ENCODE measurements at regions not wholly inside any gene's neighbourhood (a gene's known extent, or its start where the extent isn't known, plus 50 kb on each side); places are given as distances from the start of the nearest gene placed in this dataset.

DNA sequence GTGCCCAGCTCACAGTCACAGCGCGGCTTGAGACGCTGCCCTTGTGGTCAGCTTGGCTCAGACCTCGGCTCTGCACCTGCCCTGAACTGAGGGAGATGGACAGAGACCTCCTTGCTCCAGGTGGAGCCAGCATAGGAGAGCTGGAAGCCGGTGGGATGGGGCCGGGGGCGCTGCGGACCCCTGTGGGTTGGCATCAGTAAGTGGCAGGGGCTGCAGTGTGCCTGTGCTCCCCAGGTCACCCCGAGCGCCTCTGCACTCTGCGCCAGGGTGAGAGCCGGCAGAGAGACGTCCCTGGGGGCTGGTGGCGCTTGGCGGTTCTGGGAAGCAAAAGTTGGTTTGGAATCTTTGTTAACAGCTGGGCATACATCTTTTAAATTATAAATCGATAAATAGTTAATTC lies 105.6 kb upstream of the TTC34 start:
- DNase-seq (ENCODE audit: low spot score in 2 of 2) = no peak
- H3K36me3 ChIP-seq = no peaks in the 10 kb centered on the region
- H3K4me1 ChIP-seq = no peaks in the 10 kb centered on the region
- H3K4me3 ChIP-seq = no peak overlapping the region
- intact Hi-C loops (cut with DNase I; ENCODE audit: low total_unique reads) = no loop called here
- TF ChIP-seq, protein P1, sequence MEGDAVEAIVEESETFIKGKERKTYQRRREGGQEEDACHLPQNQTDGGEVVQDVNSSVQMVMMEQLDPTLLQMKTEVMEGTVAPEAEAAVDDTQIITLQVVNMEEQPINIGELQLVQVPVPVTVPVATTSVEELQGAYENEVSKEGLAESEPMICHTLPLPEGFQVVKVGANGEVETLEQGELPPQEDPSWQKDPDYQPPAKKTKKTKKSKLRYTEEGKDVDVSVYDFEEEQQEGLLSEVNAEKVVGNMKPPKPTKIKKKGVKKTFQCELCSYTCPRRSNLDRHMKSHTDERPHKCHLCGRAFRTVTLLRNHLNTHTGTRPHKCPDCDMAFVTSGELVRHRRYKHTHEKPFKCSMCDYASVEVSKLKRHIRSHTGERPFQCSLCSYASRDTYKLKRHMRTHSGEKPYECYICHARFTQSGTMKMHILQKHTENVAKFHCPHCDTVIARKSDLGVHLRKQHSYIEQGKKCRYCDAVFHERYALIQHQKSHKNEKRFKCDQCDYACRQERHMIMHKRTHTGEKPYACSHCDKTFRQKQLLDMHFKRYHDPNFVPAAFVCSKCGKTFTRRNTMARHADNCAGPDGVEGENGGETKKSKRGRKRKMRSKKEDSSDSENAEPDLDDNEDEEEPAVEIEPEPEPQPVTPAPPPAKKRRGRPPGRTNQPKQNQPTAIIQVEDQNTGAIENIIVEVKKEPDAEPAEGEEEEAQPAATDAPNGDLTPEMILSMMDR (IDR thresholded peaks at IDR 0.05) = no peak
- no peak for TF ChIP-seq POLR2AphosphoS5 (IDR thresholded peaks at IDR 0.05)
- no peak for TF ChIP-seq POLR2A (IDR thresholded peaks at IDR 0.05)
- peaks cover 0 to 86% of the 10 kb centered on the region in 2 donors for H3K27me3 ChIP-seq
- no peaks in the 10 kb centered on the region for H3K9me3 ChIP-seq
- H3K27ac ChIP-seq = no peak overlapping the region

DNA sequence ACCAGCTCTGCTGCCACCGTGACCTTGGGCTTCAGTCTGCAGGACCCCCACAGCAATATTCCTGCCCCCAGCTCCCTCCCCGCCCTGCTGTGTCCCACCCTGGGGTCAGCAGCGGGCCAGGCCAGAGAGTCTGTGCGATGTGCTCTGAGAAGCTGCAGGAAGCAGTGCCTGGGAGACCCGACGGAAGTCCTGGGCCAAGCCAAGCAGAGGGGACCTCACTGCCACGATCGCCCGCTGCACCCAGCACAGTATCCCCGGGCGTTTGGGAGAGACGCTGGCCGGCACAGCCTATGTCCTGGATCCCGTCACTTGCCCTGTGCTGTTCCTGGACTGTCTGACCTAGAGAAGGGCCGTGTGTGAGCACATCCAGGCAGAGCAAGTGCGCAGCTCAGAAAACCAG lies 106.6 kb upstream of the TTC34 start:
- Histone ChIP-seq H3K27ac (no peak overlapping the region), H3K4me3 (no peak overlapping the region), H3K4me1 (no peaks in the 10 kb centered on the region), H3K36me3 (no peaks in the 10 kb centered on the region), H3K9me3 (no peaks in the 10 kb centered on the region), H3K27me3 (peaks cover 0 to 92% of the 10 kb centered on the region in 2 donors)
- no peak for DNase-seq (ENCODE audit: low spot score in 2 of 2)
- intact Hi-C loops (cut with DNase I; ENCODE audit: low total_unique reads) = no loop called here
- TF ChIP-seq, protein P1 (IDR thresholded peaks at IDR 0.05) = no peak
- TF ChIP-seq POLR2A (IDR thresholded peaks at IDR 0.05) (no peak), POLR2AphosphoS5 (IDR thresholded peaks at IDR 0.05) (no peak)

DNA sequence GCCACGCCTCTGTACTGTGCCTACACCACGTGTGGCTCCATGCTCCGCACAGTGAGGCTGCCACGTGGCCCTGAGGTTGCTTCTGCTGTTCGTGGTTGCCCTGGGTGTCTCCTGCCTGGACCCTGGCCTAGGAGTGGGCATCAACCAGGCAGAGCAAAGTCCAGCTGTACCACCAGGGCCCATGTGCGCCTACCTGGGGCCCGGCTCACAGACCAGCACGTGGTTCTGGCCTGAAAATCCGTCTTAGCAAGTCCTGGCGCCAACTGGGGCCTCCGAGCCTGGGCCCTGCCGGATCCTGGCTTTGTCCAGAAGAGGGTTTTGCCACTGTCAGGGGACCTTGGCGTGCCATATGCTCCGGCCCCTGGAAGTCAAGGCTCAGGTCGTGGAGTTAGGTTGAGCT lies 107.1 kb upstream of the TTC34 start:
- H3K27me3 ChIP-seq = peaks cover 0 to 92% of the 10 kb centered on the region in 2 donors

DNA sequence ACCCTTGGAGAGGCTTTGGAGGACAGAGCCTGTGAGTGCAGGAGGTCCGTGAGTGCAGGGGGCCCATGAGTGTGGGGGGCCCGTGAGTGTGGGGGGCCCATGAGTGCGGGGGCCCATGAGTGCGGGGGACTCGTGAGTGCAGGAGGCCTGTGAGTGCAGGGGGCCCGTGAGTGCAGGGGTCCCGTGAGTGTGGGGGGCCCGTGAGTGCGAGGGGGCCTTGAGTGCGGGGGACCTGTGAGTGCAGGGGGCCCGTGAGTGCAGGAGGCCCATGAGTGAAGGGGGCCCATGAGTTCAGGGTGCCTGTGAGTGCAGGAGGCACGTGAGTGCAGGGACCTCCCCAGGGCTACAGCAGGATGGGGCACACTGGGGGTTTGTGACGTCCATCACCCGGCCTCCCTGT lies 108.3 kb upstream of the TTC34 start:
- no peak for TF ChIP-seq POLR2AphosphoS5 (IDR thresholded peaks at IDR 0.05)
- TF ChIP-seq POLR2A (IDR thresholded peaks at IDR 0.05) = no peak
- TF ChIP-seq, protein P1 (IDR thresholded peaks at IDR 0.05) = no peak
- intact Hi-C loops (cut with DNase I; ENCODE audit: low total_unique reads) = no loop called here
- Histone ChIP-seq H3K4me3 (no peak overlapping the region), H3K4me1 (no peaks in the 10 kb centered on the region), H3K27ac (no peak overlapping the region), H3K27me3 (peaks cover 0 to 87% of the 10 kb centered on the region in 2 donors), H3K9me3 (no peaks in the 10 kb centered on the region), H3K36me3 (no peaks in the 10 kb centered on the region)
- no peak for DNase-seq (ENCODE audit: low spot score in 2 of 2)

More for the DNA sequence above, 107.1 kb upstream of the TTC34 start:
- intact Hi-C loops (cut with DNase I; ENCODE audit: low total_unique reads) = no loop called here
- Histone ChIP-seq H3K4me3 (no peak overlapping the region), H3K27ac (no peak overlapping the region), H3K36me3 (no peaks in the 10 kb centered on the region), H3K4me1 (no peaks in the 10 kb centered on the region), H3K9me3 (no peaks in the 10 kb centered on the region)
- DNase-seq (ENCODE audit: low spot score in 2 of 2) = no peak
- no peak for TF ChIP-seq POLR2AphosphoS5 (IDR thresholded peaks at IDR 0.05)
- TF ChIP-seq, protein P1 (IDR thresholded peaks at IDR 0.05) = no peak
- no peak for TF ChIP-seq POLR2A (IDR thresholded peaks at IDR 0.05)

DNA sequence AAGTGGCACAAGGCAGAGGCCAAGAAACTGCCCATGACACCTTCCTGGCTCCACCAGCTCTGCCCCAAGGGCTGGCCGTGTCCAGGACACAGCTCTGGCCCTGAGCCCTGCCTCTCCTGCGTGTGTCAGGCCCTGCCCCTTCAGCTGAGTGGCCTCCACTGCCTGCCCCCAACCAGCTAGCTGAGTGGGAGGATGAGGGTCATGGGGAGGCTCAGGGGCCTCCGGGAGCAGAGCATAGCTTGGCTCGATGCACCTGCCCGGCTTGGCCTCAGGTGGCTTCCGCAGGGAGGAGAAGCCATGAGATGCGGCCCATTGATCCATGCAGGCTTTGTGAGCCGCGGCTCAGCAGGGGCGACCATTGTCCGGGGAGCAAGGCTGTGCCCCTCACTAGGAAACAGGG lies 108.7 kb upstream of the TTC34 start:
- TF ChIP-seq POLR2A (IDR thresholded peaks at IDR 0.05) = no peak
- no peak for TF ChIP-seq POLR2AphosphoS5 (IDR thresholded peaks at IDR 0.05)
- TF ChIP-seq, protein P1 (IDR thresholded peaks at IDR 0.05) = no peak
- Histone ChIP-seq H3K4me1 (no peaks in the 10 kb centered on the region), H3K9me3 (no peaks in the 10 kb centered on the region), H3K4me3 (no peak overlapping the region), H3K36me3 (no peaks in the 10 kb centered on the region), H3K27me3 (peaks cover 0 to 83% of the 10 kb centered on the region in 2 donors), H3K27ac (no peak overlapping the region)
- intact Hi-C loops (cut with DNase I; ENCODE audit: low total_unique reads) = no loop called here
- no peak for DNase-seq (ENCODE audit: low spot score in 2 of 2)

All from breast epithelium (tissue), 4 donors.